CD4-positive, alpha-beta T cell treated with Interleukin-21 for 1 hour (primary cell): ENCODE measurements at regions not wholly inside any gene's neighbourhood (a gene's known extent, or its start where the extent isn't known, plus 50 kb on each side); places are given as distances from the start of the nearest gene placed in this dataset.

Experiments used
- DNase-seq: peaks from one replicate; pipeline ENCODE4 v3.0.0-alpha.2; 2020

- DNase-seq = no peak
Measured at GRCh38 chr2:207236156-207236935, 70.6 kb upstream of the KLF7 start.

GRCh38 chr2:207238831-207239701 lies 73.3 kb upstream of the KLF7 start:
- DNase-seq = no peak

GRCh38 chr2:207239754-207240494 lies 74.2 kb upstream of the KLF7 start:
- no peak for DNase-seq

GRCh38 chr2:207240649-207241048 lies 74.9 kb upstream of the KLF7 start:
- no peak for DNase-seq

GRCh38 chr2:207241198-207241597 lies 75.5 kb upstream of the KLF7 start:
- no peak for DNase-seq

GRCh38 chr2:207243601-207244000 lies 77.9 kb upstream of the KLF7 start:
- no peak for DNase-seq

GRCh38 chr2:207244971-207245925 lies 79.5 kb upstream of the KLF7 start:
- no peak for DNase-seq

GRCh38 chr2:207248702-207249377 lies 83.1 kb upstream of the KLF7 start:
- no peak for DNase-seq

- no peak for DNase-seq
Measured at GRCh38 chr2:207251022-207251421, 85.3 kb upstream of the KLF7 start.

- no peak for DNase-seq
Measured at GRCh38 chr2:207251573-207252192, 85.9 kb upstream of the KLF7 start.

GRCh38 chr2:207252416-207252815 lies 86.7 kb upstream of the KLF7 start:
- DNase-seq = no peak

- no peak for DNase-seq
Measured at GRCh38 chr2:207252979-207253645, 87.4 kb upstream of the KLF7 start.

GRCh38 chr2:207253666-207254345 lies 88.1 kb upstream of the KLF7 start:
- no peak for DNase-seq

- no peak for DNase-seq
Measured at GRCh38 chr2:207254591-207255464, 89.1 kb upstream of the KLF7 start.

GRCh38 chr2:207255565-207256470 lies 90.1 kb upstream of the KLF7 start:
- DNase-seq = no peak

GRCh38 chr2:207256476-207257207 lies 90.9 kb upstream of the KLF7 start:
- no peak for DNase-seq
